DOHH2 (cell line): ENCODE measurements at regions not wholly inside any gene's neighbourhood (a gene's known extent, or its start where the extent isn't known, plus 50 kb on each side); places are given as distances from the start of the nearest gene placed in this dataset.
"Not testable (repeated sequence)": the region's sequence is repeated elsewhere in the genome, so short reads cannot be mapped to it uniquely, and the experiment has no call there.

Experiments used
- H3F3A ChIP-seq: fragments of 200-600 bp; sonication (generic), shearing (Covaris generic); 2 replicates; pipeline ENCODE4 v1.6.0; 2016; ENCODE audit warnings: antibody characterized with exemption, mild to moderate bottlenecking; ENCODE audit not compliant: control insufficient read depth, insufficient read depth
- H3K27ac ChIP-seq: fragments of 200-600 bp; sonication (generic); 2 replicates; pipeline ENCODE4 v1.5.1; 2014; ENCODE audit warnings: low read depth, mild to moderate bottlenecking, low read length, moderate library complexity
- H3K27me3 ChIP-seq: fragments of 200-600 bp; sonication (generic); 2 replicates; pipeline ENCODE4 v1.6.1; 2014; ENCODE audit warnings: mild to moderate bottlenecking, low read length, mixed read lengths; ENCODE audit not compliant: control insufficient read depth
- H3K36me3 ChIP-seq: fragments of 200-600 bp; sonication (generic); 2 replicates; pipeline ENCODE4 v1.6.1; 2014; ENCODE audit warnings: mild to moderate bottlenecking, low read length, moderate library complexity, mixed read lengths; ENCODE audit not compliant: control insufficient read depth
- H3K4me1 ChIP-seq: fragments of 200-600 bp; sonication (generic); 2 replicates; pipeline ENCODE4 v1.6.1; 2014; ENCODE audit warnings: mild to moderate bottlenecking, low read length, mixed read lengths; ENCODE audit not compliant: control insufficient read depth
- H3K4me2 ChIP-seq: fragments of 200-600 bp; sonication (generic); 2 replicates; pipeline ENCODE4 v1.6.0; 2014; ENCODE audit warnings: mild to moderate bottlenecking, low read length, moderate library complexity
- H3K4me3 ChIP-seq: fragments of 200-600 bp; sonication (generic); 2 replicates; pipeline ENCODE4 v1.5.1; 2014; ENCODE audit warnings: mild to moderate bottlenecking, low read length, mixed read lengths
- H3K79me2 ChIP-seq: fragments of 200-600 bp; sonication (generic); 2 replicates; pipeline ENCODE4 v1.6.1; 2014; ENCODE audit warnings: mild to moderate bottlenecking, low read length, mixed read lengths; ENCODE audit not compliant: control insufficient read depth
- H3K9me2 ChIP-seq: fragments of 200-600 bp; sonication (generic); replicated peaks from 2 replicates; pipeline ENCODE4 v1.6.1; 2014; ENCODE audit warnings: mild to moderate bottlenecking, low read length, mixed read lengths; ENCODE audit not compliant: control insufficient read depth
- H3K9me3 ChIP-seq: fragments of 200-600 bp; sonication (generic); 2 replicates; pipeline ENCODE4 v1.6.1; 2014; ENCODE audit warnings: antibody characterized with exemption, low read length, mixed read lengths; ENCODE audit not compliant: control insufficient read depth, insufficient read depth
- H4K20me1 ChIP-seq: fragments of 200-600 bp; sonication (generic); 2 replicates; pipeline ENCODE4 v1.6.0; 2014; ENCODE audit warnings: low read depth, mild to moderate bottlenecking, antibody characterized with exemption, low read length, moderate library complexity; ENCODE audit not compliant: control insufficient read depth, insufficient read depth
- EZH2phosphoT487 ChIP-seq: fragments of 200-600 bp; sonication (generic); IDR thresholded peaks from 2 replicates; pipeline ENCODE4 v1.6.1; 2017; ENCODE audit warnings: borderline replicate concordance, mild to moderate bottlenecking, antibody characterized with exemption, low read length, moderate library complexity, mixed read lengths
- TF ChIP-seq, protein P1 (sequence below): fragments of 200-600 bp; sonication (generic); IDR thresholded peaks from one replicate; pipeline ENCODE4 v1.5.1; 2014; ENCODE audit warnings: antibody characterized with exemption, mild to moderate bottlenecking, low read depth, low read length; ENCODE audit not compliant: poor library complexity, severe bottlenecking

DNA sequence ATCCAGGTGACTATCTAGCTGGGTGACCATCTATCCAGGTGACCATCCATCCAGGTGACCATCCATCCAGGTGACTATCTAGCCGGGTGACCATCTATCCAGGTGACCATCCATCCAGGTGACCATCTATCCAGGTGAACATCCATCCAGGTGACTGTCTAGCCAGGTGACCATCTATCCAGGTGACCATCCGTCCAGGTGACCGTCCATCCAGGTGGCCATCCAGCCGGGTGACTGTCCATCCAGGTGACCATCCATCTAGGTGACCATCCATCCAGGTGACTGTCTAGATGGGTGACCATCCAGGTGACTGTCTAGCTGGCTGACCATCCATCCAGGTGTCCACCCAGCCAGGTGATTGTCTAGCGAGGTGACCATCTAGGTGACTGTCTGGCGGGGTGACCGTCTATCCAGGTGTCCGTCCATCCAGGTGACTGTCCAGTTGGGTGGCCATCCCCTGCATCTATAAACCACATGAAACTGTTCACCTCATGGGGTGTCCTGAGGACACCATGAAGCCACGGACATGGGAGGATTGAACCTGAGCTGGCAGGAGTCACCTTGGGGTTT lies 305.3 kb downstream of the NDUFA10 start:
- peaks cover 3% of the 10 kb centered on the region; the same call in 1 of the 2 replicates for H3K9me3 ChIP-seq
- H3K27me3 ChIP-seq = no peaks in the 10 kb centered on the region
- no peaks in the 10 kb centered on the region for H3K36me3 ChIP-seq
- H3K4me1 ChIP-seq = no peaks in the 10 kb centered on the region
- H3K9me2 ChIP-seq = no peaks in the 10 kb centered on the region
- H3F3A ChIP-seq = no peaks in the 10 kb centered on the region
- no peaks in the 10 kb centered on the region for H4K20me1 ChIP-seq
- H3K79me2 ChIP-seq = no peaks in the 10 kb centered on the region
- no peak overlapping the region for H3K4me2 ChIP-seq
- no peak for TF ChIP-seq EZH2phosphoT487
- TF ChIP-seq, protein P1, sequence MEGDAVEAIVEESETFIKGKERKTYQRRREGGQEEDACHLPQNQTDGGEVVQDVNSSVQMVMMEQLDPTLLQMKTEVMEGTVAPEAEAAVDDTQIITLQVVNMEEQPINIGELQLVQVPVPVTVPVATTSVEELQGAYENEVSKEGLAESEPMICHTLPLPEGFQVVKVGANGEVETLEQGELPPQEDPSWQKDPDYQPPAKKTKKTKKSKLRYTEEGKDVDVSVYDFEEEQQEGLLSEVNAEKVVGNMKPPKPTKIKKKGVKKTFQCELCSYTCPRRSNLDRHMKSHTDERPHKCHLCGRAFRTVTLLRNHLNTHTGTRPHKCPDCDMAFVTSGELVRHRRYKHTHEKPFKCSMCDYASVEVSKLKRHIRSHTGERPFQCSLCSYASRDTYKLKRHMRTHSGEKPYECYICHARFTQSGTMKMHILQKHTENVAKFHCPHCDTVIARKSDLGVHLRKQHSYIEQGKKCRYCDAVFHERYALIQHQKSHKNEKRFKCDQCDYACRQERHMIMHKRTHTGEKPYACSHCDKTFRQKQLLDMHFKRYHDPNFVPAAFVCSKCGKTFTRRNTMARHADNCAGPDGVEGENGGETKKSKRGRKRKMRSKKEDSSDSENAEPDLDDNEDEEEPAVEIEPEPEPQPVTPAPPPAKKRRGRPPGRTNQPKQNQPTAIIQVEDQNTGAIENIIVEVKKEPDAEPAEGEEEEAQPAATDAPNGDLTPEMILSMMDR = no peak
- no peak overlapping the region for H3K4me3 ChIP-seq
- no peak overlapping the region for H3K27ac ChIP-seq

GRCh38 chr2:239718991-239719390 lies 306.2 kb downstream of the NDUFA10 start:
- H3K27me3 ChIP-seq, H3K79me2 ChIP-seq, H4K20me1 ChIP-seq, H3K4me3 ChIP-seq, H3K4me1 ChIP-seq, H3K9me2 ChIP-seq, H3K27ac ChIP-seq, H3K4me2 ChIP-seq, H3F3A ChIP-seq, H3K9me3 ChIP-seq, H3K36me3 ChIP-seq: not testable (repeated sequence)

- Histone ChIP-seq H3K4me3 (no peak overlapping the region), H3K36me3 (no peaks in the 10 kb centered on the region), H4K20me1 (no peaks in the 10 kb centered on the region), H3K27me3 (no peaks in the 10 kb centered on the region), H3K27ac (no peak overlapping the region), H3F3A (no peaks in the 10 kb centered on the region), H3K9me2 (no peaks in the 10 kb centered on the region), H3K4me1 (no peaks in the 10 kb centered on the region), H3K79me2 (no peaks in the 10 kb centered on the region), H3K9me3 (peaks cover 3% of the 10 kb centered on the region; the same call in 1 of the 2 replicates), H3K4me2 (no peak overlapping the region)
- TF ChIP-seq, protein P1 = no peak
- TF ChIP-seq EZH2phosphoT487 = no peak
Observed at GRCh38 chr2:239717706-239718105, 307.4 kb downstream of the NDUFA10 start.

DNA sequence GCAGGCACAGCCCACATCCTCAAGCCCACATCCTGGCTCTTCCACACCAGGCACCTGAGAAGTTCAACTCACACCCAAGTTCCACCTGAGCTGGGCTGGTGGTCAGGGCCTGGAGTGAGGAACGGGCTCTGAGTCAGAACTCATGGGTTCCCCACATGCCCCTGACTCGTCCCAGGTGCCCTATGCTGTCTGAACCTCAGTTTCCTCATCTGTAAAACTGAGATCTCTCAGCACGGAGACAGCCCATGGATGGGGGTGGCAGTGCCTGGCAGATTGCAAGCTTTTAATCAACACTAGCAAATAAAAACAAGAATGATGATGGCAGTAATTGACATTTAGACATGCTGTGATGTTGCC lies 307.8 kb downstream of the NDUFA10 start:
- Histone ChIP-seq H3K4me3 (no peak overlapping the region), H3K79me2 (no peaks in the 10 kb centered on the region), H3K36me3 (no peaks in the 10 kb centered on the region), H3K27ac (no peak overlapping the region), H3K4me2 (no peak overlapping the region), H4K20me1 (no peaks in the 10 kb centered on the region), H3K27me3 (no peaks in the 10 kb centered on the region), H3K9me3 (peaks cover 3% of the 10 kb centered on the region; the same call in 1 of the 2 replicates), H3K4me1 (no peaks in the 10 kb centered on the region), H3F3A (no peaks in the 10 kb centered on the region), H3K9me2 (no peaks in the 10 kb centered on the region)
- TF ChIP-seq, protein P1 = no peak
- TF ChIP-seq EZH2phosphoT487 = no peak
